ENCODE measurements at regions not wholly inside any gene's neighbourhood (a gene's known extent, or its start where the extent isn't known, plus 50 kb on each side); places are given as distances from the start of the nearest gene placed in this dataset.

- H3K4me3 ChIP-seq (ENCODE audit: control insufficient read depth, low read depth, low read length) = no peak overlapping the region
- DNase-seq (ENCODE audit: low read depth) = peak; percentile 4
- TF ChIP-seq CTCF (IDR thresholded peaks at IDR 0.05; ENCODE audit: control insufficient read depth, insufficient read depth, low read depth, low read length, missing control alignments) = no peak
Measured at GRCh38 chr13:99124794-99125316, 75.8 kb upstream of the UBAC2 start.

GRCh38 chr13:99125326-99125915, 75.2 kb upstream of the UBAC2 start:
- DNase-seq (ENCODE audit: low read depth) = no peak
- TF ChIP-seq CTCF (IDR thresholded peaks at IDR 0.05; ENCODE audit: control insufficient read depth, insufficient read depth, low read depth, low read length, missing control alignments) = no peak
- H3K4me3 ChIP-seq (ENCODE audit: control insufficient read depth, low read depth, low read length) = no peak overlapping the region

GRCh38 chr13:99126821-99127220, 73.8 kb upstream of the UBAC2 start:
- TF ChIP-seq CTCF (IDR thresholded peaks at IDR 0.05; ENCODE audit: control insufficient read depth, insufficient read depth, low read depth, low read length, missing control alignments) = no peak
- H3K4me3 ChIP-seq (ENCODE audit: control insufficient read depth, low read depth, low read length) = no peak overlapping the region
- no peak for DNase-seq (ENCODE audit: low read depth)

- DNase-seq (ENCODE audit: low read depth) = no peak
- H3K4me3 ChIP-seq (ENCODE audit: control insufficient read depth, low read depth, low read length) = no peak overlapping the region
- TF ChIP-seq CTCF (IDR thresholded peaks at IDR 0.05; ENCODE audit: control insufficient read depth, insufficient read depth, low read depth, low read length, missing control alignments) = no peak
Measured at GRCh38 chr13:99129050-99129449, 71.6 kb upstream of the UBAC2 start.

- no peak for DNase-seq (ENCODE audit: low read depth)
- no peak overlapping the region for H3K4me3 ChIP-seq (ENCODE audit: control insufficient read depth, low read depth, low read length)
- TF ChIP-seq CTCF (IDR thresholded peaks at IDR 0.05; ENCODE audit: control insufficient read depth, insufficient read depth, low read depth, low read length, missing control alignments) = no peak
Measured at GRCh38 chr13:99129951-99130350, 70.7 kb upstream of the UBAC2 start.

- no peak overlapping the region for H3K4me3 ChIP-seq (ENCODE audit: control insufficient read depth, low read depth, low read length)
- no peak for TF ChIP-seq CTCF (IDR thresholded peaks at IDR 0.05; ENCODE audit: control insufficient read depth, insufficient read depth, low read depth, low read length, missing control alignments)
- DNase-seq (ENCODE audit: low read depth) = no peak
Measured at GRCh38 chr13:99131410-99131809, 69.2 kb upstream of the UBAC2 start.
